Activated CD4-positive, alpha-beta T cell treated with anti-CD3 and anti-CD28 coated beads for 24 hours (primary cell): ENCODE measurements at regions not wholly inside any gene's neighbourhood (a gene's known extent, or its start where the extent isn't known, plus 50 kb on each side); places are given as distances from the start of the nearest gene placed in this dataset.

Experiments
- DNase-seq, 2 donors: peaks; one replicate each; pipeline ENCODE4 v3.0.0-alpha.2; 2020; ENCODE audit warnings: low read depth in 2 of 2

- no peak for DNase-seq
Observed at GRCh38 chr5:17761326-17761725, 127.1 kb downstream of the TAF11L14 start.

GRCh38 chr5:17763301-17763700 is 129.0 kb downstream of the TAF11L14 start:
- DNase-seq, result no peak

GRCh38 chr5:17766031-17766430 is 131.8 kb downstream of the TAF11L14 start:
- DNase-seq, result no peak

GRCh38 chr5:17769277-17769676 is 135.0 kb downstream of the TAF11L14 start:
- no peak for DNase-seq

GRCh38 chr5:17772232-17772631 is 138.0 kb downstream of the TAF11L14 start:
- DNase-seq, result no peak

- DNase-seq, result no peak
Observed at GRCh38 chr5:17785774-17786173, 151.5 kb downstream of the TAF11L14 start.

GRCh38 chr5:17788351-17788750 is 154.1 kb downstream of the TAF11L14 start:
- DNase-seq, result no peak

GRCh38 chr5:17794201-17794600 is 159.9 kb downstream of the TAF11L14 start:
- no peak for DNase-seq

- no peak for DNase-seq
Observed at GRCh38 chr5:17794815-17795214, 160.6 kb downstream of the TAF11L14 start.

GRCh38 chr5:17796142-17796541 is 161.9 kb downstream of the TAF11L14 start:
- no peak for DNase-seq

GRCh38 chr5:17796757-17797396 is 162.6 kb downstream of the TAF11L14 start:
- no peak for DNase-seq

GRCh38 chr5:17799521-17799920 is 165.3 kb downstream of the TAF11L14 start:
- no peak for DNase-seq

GRCh38 chr5:17801595-17801994 is 167.3 kb downstream of the TAF11L14 start:
- no peak for DNase-seq

- DNase-seq, result no peak
Observed at GRCh38 chr5:17802256-17802655, 168.0 kb downstream of the TAF11L14 start.

- no peak for DNase-seq
Observed at GRCh38 chr5:17803971-17804370, 169.7 kb downstream of the TAF11L14 start.

GRCh38 chr5:17805227-17805825 is 171.1 kb downstream of the TAF11L14 start:
- DNase-seq, result no peak

GRCh38 chr5:17806818-17807468 is 172.7 kb downstream of the TAF11L14 start:
- no peak for DNase-seq

GRCh38 chr5:17808566-17808965 is 174.3 kb downstream of the TAF11L14 start:
- DNase-seq, result no peak

- no peak for DNase-seq
Observed at GRCh38 chr5:17810734-17811133, 176.5 kb downstream of the TAF11L14 start.

GRCh38 chr5:17813214-17813613 is 179.0 kb downstream of the TAF11L14 start:
- no peak for DNase-seq

- DNase-seq, result no peak
Observed at GRCh38 chr5:17816505-17816904, 182.2 kb downstream of the TAF11L14 start.

- DNase-seq, result no peak
Observed at GRCh38 chr5:17816944-17817343, 182.7 kb downstream of the TAF11L14 start.

GRCh38 chr5:17817990-17818389 is 183.7 kb downstream of the TAF11L14 start:
- DNase-seq, result no peak
